LNCAP (cell line): ENCODE measurements at regions not wholly inside any gene's neighbourhood (a gene's known extent, or its start where the extent isn't known, plus 50 kb on each side); places are given as distances from the start of the nearest gene placed in this dataset.

Source experiments
- CTCF ChIP-seq: fragments of 450-650 bp; IDR thresholded peaks from 2 replicates; pipeline ENCODE4 v1.5.1; 2017; ENCODE audit warnings: mild to moderate bottlenecking

GRCh38 chr3:124352149-124352539 is 360.2 kb upstream of the ROPN1 start:
- no peak for TF ChIP-seq CTCF

GRCh38 chr3:124353691-124354090 is 361.8 kb upstream of the ROPN1 start:
- TF ChIP-seq CTCF: no peak

- no peak for TF ChIP-seq CTCF
Observed at GRCh38 chr3:124354150-124354549, 362.2 kb upstream of the ROPN1 start.

- no peak for TF ChIP-seq CTCF
Observed at GRCh38 chr3:124358156-124358555, 366.2 kb upstream of the ROPN1 start.

GRCh38 chr3:124360155-124360554 is 368.2 kb upstream of the ROPN1 start:
- TF ChIP-seq CTCF: no peak

- no peak for TF ChIP-seq CTCF
Observed at GRCh38 chr3:124360563-124360962, 368.6 kb upstream of the ROPN1 start.

- TF ChIP-seq CTCF: no peak
Observed at GRCh38 chr3:124361566-124361965, 368.7 kb upstream of the UMPS start.

- no peak for TF ChIP-seq CTCF
Observed at GRCh38 chr3:124362455-124362854, 367.8 kb upstream of the UMPS start.
